Tibial nerve (tissue), 4 donors: ENCODE measurements at regions not wholly inside any gene's neighbourhood (a gene's known extent, or its start where the extent isn't known, plus 50 kb on each side); places are given as distances from the start of the nearest gene placed in this dataset.
"Not testable (repeated sequence)": the region's sequence is repeated elsewhere in the genome, so short reads cannot be mapped to it uniquely, and the experiment has no call there.

Experiments used
- DNase-seq, 2 donors: peaks; one replicate each; pipeline ENCODE4 v3.0.0-alpha.2; 2019; ENCODE audit warnings: low spot score in 2 of 2
- H3K27ac ChIP-seq, 4 donors: fragments of 200-600 bp; sonication (generic) in 3 of 4; one replicate each; pipeline ENCODE4 v1.5.1; 2017 to 2019; ENCODE audit warnings: mild to moderate bottlenecking in 1 of 4
- H3K27me3 ChIP-seq, 2 donors: fragments of 200-600 bp; sonication (generic) in 1 of 2; one replicate each; pipeline versions ENCODE4 v1.5.1 to v1.6.0; 2017 to 2019
- H3K36me3 ChIP-seq, 3 donors: fragments of 200-600 bp; sonication (generic); one replicate each; pipeline ENCODE4 v1.5.1; 2018 to 2019
- H3K4me1 ChIP-seq, 4 donors: fragments of 200-600 bp; sonication (generic) in 3 of 4; one replicate each; pipeline ENCODE4 v1.5.1; 2017 to 2019
- H3K4me3 ChIP-seq, 4 donors: fragments of 200-600 bp; sonication (generic) in 3 of 4; one replicate each; pipeline ENCODE4 v1.5.1; 2017 to 2019; ENCODE audit warnings: mild to moderate bottlenecking in 1 of 4, moderate library complexity in 1 of 4
- H3K9me3 ChIP-seq, 4 donors: fragments of 200-600 bp; sonication (generic) in 3 of 4; one replicate each; pipeline ENCODE4 v1.5.1; 2017 to 2019
- EP300 ChIP-seq, 2 donors: sonication (generic); formaldehyde crosslinking; IDR thresholded peaks; one replicate each; pipeline ENCODE4 v1.6.1; 2017; ENCODE audit warnings: antibody characterized with exemption in 2 of 2, mild to moderate bottlenecking in 1 of 2
- POLR2A ChIP-seq, 2 donors: fragments of 450-650 bp; IDR thresholded peaks; one replicate each; pipeline ENCODE4 v1.6.1; 2017; ENCODE audit warnings: antibody characterized with exemption in 2 of 2, mild to moderate bottlenecking in 2 of 2, moderate library complexity in 2 of 2
- whole genome bisulfite sequencing, 2 donors: methylation state at CpG; one replicate each; pipeline ENCODE4 v1.1.5; 2018; 5-methylcytosine and 5-hydroxymethylcytosine counted together
- TF ChIP-seq, protein P1 (sequence below), 5 experiments: fragments of 200-600 bp in 3 of 5; fragments of 450-650 bp in 2 of 5; sonication (generic) in 3 of 5; IDR thresholded peaks; one replicate each; pipeline ENCODE4 v1.5.1; 2016 to 2019; ENCODE audit warnings: antibody characterized with exemption in 5 of 5, mild to moderate bottlenecking in 3 of 5, moderate library complexity in 2 of 5

- H3K4me3 ChIP-seq: no peak overlapping the region
- TF ChIP-seq POLR2A (IDR thresholded peaks at IDR 0.05) (no peak), EP300 (IDR thresholded peaks at IDR 0.05) (no peak)
- TF ChIP-seq, protein P1, sequence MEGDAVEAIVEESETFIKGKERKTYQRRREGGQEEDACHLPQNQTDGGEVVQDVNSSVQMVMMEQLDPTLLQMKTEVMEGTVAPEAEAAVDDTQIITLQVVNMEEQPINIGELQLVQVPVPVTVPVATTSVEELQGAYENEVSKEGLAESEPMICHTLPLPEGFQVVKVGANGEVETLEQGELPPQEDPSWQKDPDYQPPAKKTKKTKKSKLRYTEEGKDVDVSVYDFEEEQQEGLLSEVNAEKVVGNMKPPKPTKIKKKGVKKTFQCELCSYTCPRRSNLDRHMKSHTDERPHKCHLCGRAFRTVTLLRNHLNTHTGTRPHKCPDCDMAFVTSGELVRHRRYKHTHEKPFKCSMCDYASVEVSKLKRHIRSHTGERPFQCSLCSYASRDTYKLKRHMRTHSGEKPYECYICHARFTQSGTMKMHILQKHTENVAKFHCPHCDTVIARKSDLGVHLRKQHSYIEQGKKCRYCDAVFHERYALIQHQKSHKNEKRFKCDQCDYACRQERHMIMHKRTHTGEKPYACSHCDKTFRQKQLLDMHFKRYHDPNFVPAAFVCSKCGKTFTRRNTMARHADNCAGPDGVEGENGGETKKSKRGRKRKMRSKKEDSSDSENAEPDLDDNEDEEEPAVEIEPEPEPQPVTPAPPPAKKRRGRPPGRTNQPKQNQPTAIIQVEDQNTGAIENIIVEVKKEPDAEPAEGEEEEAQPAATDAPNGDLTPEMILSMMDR (IDR thresholded peaks at IDR 0.05): no peak
- no peaks in the 10 kb centered on the region for H3K27me3 ChIP-seq
- no peaks in the 10 kb centered on the region for H3K4me1 ChIP-seq
- H3K27ac ChIP-seq: no peak overlapping the region
- 82 to 91% methylated on average over 1 of the region's 1 CpG for WGBS, 2 donors
- no peaks in the 10 kb centered on the region for H3K36me3 ChIP-seq
- DNase-seq: no peak
- H3K9me3 ChIP-seq: no peaks in the 10 kb centered on the region
These were observed 382.0 kb downstream of the TFAP2B start for GRCh38 chr6:51200676-51201075.

- H3K4me1 ChIP-seq, H3K36me3 ChIP-seq, H3K27me3 ChIP-seq, H3K27ac ChIP-seq, H3K9me3 ChIP-seq, DNase-seq, H3K4me3 ChIP-seq: not testable (repeated sequence)
- WGBS, 2 donors: 73 to 80% methylated on average over 2 to 13 of the region's 13 CpGs
These were observed 384.0 kb downstream of the TFAP2B start for GRCh38 chr6:51202653-51203052.

- H3K4me3 ChIP-seq: no peak overlapping the region
- no peaks in the 10 kb centered on the region for H3K27me3 ChIP-seq
- H3K4me1 ChIP-seq: no peaks in the 10 kb centered on the region
- 73 to 84% methylated on average over 1 of the region's 1 CpG for WGBS, 2 donors
- DNase-seq: no peak
- no peaks in the 10 kb centered on the region for H3K9me3 ChIP-seq
- H3K36me3 ChIP-seq: no peaks in the 10 kb centered on the region
- no peak overlapping the region for H3K27ac ChIP-seq
- TF ChIP-seq, protein P1 (IDR thresholded peaks at IDR 0.05): no peak
- TF ChIP-seq POLR2A (IDR thresholded peaks at IDR 0.05) (no peak), EP300 (IDR thresholded peaks at IDR 0.05) (no peak)
These were observed 384.8 kb downstream of the TFAP2B start for GRCh38 chr6:51203504-51203903.

GRCh38 chr6:51206686-51207085 is 388.0 kb downstream of the TFAP2B start:
- not testable (repeated sequence) for H3K9me3 ChIP-seq, H3K36me3 ChIP-seq, DNase-seq, H3K27ac ChIP-seq, H3K4me3 ChIP-seq, H3K27me3 ChIP-seq, H3K4me1 ChIP-seq
- WGBS, 2 donors: 74 to 81% methylated on average over 5 of the region's 5 CpGs

- no peak for DNase-seq
- 72 to 80% methylated on average over 1 of the region's 1 CpG for WGBS, 2 donors
- H3K4me1 ChIP-seq: peaks cover 0 to 7% (median 0%) of the 10 kb centered on the region in 4 donors
- no peaks in the 10 kb centered on the region for H3K9me3 ChIP-seq
- no peaks in the 10 kb centered on the region for H3K27me3 ChIP-seq
- no peak overlapping the region for H3K27ac ChIP-seq
- H3K4me3 ChIP-seq: no peak overlapping the region
- no peaks in the 10 kb centered on the region for H3K36me3 ChIP-seq
- TF ChIP-seq POLR2A (IDR thresholded peaks at IDR 0.05) (no peak), EP300 (IDR thresholded peaks at IDR 0.05) (no peak)
- TF ChIP-seq, protein P1 (IDR thresholded peaks at IDR 0.05): no peak
These were observed 391.0 kb downstream of the TFAP2B start for GRCh38 chr6:51209651-51210050.

DNA sequence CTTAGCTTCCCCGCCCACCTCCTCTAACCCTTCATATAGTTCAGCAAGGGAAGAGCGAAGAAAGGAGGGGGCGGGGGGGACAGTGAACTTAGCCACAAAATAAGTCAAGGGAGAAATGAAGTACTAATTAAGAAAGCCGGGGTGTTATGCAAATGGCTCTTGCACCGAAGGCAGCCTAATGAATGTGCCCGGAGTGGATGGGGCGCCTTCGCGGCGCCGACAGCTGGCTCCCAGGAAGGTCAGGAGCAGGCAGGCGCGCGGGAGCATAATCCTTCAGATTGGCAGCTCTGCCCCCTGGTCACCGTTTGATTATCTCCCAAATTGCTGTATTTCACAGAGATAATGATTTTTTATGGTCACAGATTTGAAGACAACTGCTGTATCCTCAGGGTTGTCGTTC is 395.1 kb downstream of the TFAP2B start:
- H3K36me3 ChIP-seq: no peaks in the 10 kb centered on the region
- peak overlapping the region in 2 of 4 donors; percentile 10 to 32 for H3K4me3 ChIP-seq
- no peaks in the 10 kb centered on the region for H3K27me3 ChIP-seq
- TF ChIP-seq POLR2A (IDR thresholded peaks at IDR 0.05) (no peak), EP300 (IDR thresholded peaks at IDR 0.05) (no peak)
- TF ChIP-seq, protein P1 (IDR thresholded peaks at IDR 0.05): no peak
- WGBS, 2 donors: 5% methylated on average over 16 of the region's 16 CpGs
- no peaks in the 10 kb centered on the region for H3K9me3 ChIP-seq
- H3K4me1 ChIP-seq: peaks cover 0 to 7% (median 0%) of the 10 kb centered on the region in 4 donors
- no peak for DNase-seq
- H3K27ac ChIP-seq: no peak overlapping the region
